ENCODE measurements at regions not wholly inside any gene's neighbourhood (a gene's known extent, or its start where the extent isn't known, plus 50 kb on each side); places are given as distances from the start of the nearest gene placed in this dataset.

- TF ChIP-seq CTCF (IDR thresholded peaks at IDR 0.05; ENCODE audit: low read depth, low read length) (no peak), EZH2phosphoT487 (IDR thresholded peaks at IDR 0.05; ENCODE audit: low read depth) (no peak)
- H2AFZ ChIP-seq (ENCODE audit: low read depth, low read length) = no peak overlapping the region
Observed at GRCh38 chr11:116457336-116458007, 315.3 kb downstream of the BUD13 start.

GRCh38 chr11:116454951-116455350 lies 317.8 kb downstream of the BUD13 start:
- TF ChIP-seq EZH2phosphoT487 (IDR thresholded peaks at IDR 0.05; ENCODE audit: low read depth) (no peak), CTCF (IDR thresholded peaks at IDR 0.05; ENCODE audit: low read depth, low read length) (no peak)
- no peaks in the 10 kb centered on the region for H3K4me1 ChIP-seq (ENCODE audit: low read length)
- H2AFZ ChIP-seq (ENCODE audit: low read depth, low read length) = no peak overlapping the region

More at GRCh38 chr11:116457336-116458007, 315.3 kb downstream of the BUD13 start:
- Histone ChIP-seq H3K4me3 (ENCODE audit: low read length) (no peak overlapping the region), H3K4me1 (ENCODE audit: low read length) (no peaks in the 10 kb centered on the region), H3K36me3 (replicated peaks; ENCODE audit: low read depth, low read length) (no peaks in the 10 kb centered on the region), H3K27ac (ENCODE audit: low read length) (no peak overlapping the region), H3K4me2 (ENCODE audit: low read length) (no peak overlapping the region), H3K9ac (ENCODE audit: low read length) (no peak overlapping the region), H3K9me3 (ENCODE audit: insufficient read depth, low read length) (no peaks in the 10 kb centered on the region), H4K20me1 (ENCODE audit: insufficient read depth, low read length) (no peaks in the 10 kb centered on the region), H3K79me2 (ENCODE audit: low read length) (no peaks in the 10 kb centered on the region), H3K27me3 (ENCODE audit: low read depth, low read length) (peaks cover 12% of the 10 kb centered on the region; the same call in 1 of the 2 replicates)

GRCh38 chr11:116454020-116454645 lies 318.7 kb downstream of the BUD13 start:
- H3K4me2 ChIP-seq (ENCODE audit: low read length) = peak overlapping the region; percentile 29; the same call in 1 of the 2 replicates
- no peaks in the 10 kb centered on the region for H3K36me3 ChIP-seq (replicated peaks; ENCODE audit: low read depth, low read length)
- no peak overlapping the region for H3K9ac ChIP-seq (ENCODE audit: low read length)
- H3K27ac ChIP-seq (ENCODE audit: low read length) = no peak overlapping the region
- peak overlapping the region; percentile 67; the same call in 1 of the 2 replicates for H2AFZ ChIP-seq (ENCODE audit: low read depth, low read length)
- no peaks in the 10 kb centered on the region for H3K4me1 ChIP-seq (ENCODE audit: low read length)
- 0 out of 2 replicates have a peak, but pooled peaks cover 5% of the 10 kb centered on the region for H3K27me3 ChIP-seq (ENCODE audit: low read depth, low read length)
- H4K20me1 ChIP-seq (ENCODE audit: insufficient read depth, low read length) = no peaks in the 10 kb centered on the region
- TF ChIP-seq EZH2phosphoT487 (IDR thresholded peaks at IDR 0.05; ENCODE audit: low read depth) (no peak), CTCF (IDR thresholded peaks at IDR 0.05; ENCODE audit: low read depth, low read length) (peak; percentile 61)
- H3K4me3 ChIP-seq (ENCODE audit: low read length) = no peak overlapping the region
- no peaks in the 10 kb centered on the region for H3K79me2 ChIP-seq (ENCODE audit: low read length)
- no peaks in the 10 kb centered on the region for H3K9me3 ChIP-seq (ENCODE audit: insufficient read depth, low read length)

More at GRCh38 chr11:116454951-116455350, 317.8 kb downstream of the BUD13 start:
- Histone ChIP-seq H3K79me2 (ENCODE audit: low read length) (no peaks in the 10 kb centered on the region), H3K4me3 (ENCODE audit: low read length) (no peak overlapping the region), H3K27me3 (ENCODE audit: low read depth, low read length) (0 out of 2 replicates have a peak, but pooled peaks cover 5% of the 10 kb centered on the region), H4K20me1 (ENCODE audit: insufficient read depth, low read length) (no peaks in the 10 kb centered on the region), H3K9ac (ENCODE audit: low read length) (no peak overlapping the region), H3K4me2 (ENCODE audit: low read length) (no peak overlapping the region), H3K36me3 (replicated peaks; ENCODE audit: low read depth, low read length) (no peaks in the 10 kb centered on the region), H3K27ac (ENCODE audit: low read length) (no peak overlapping the region), H3K9me3 (ENCODE audit: insufficient read depth, low read length) (no peaks in the 10 kb centered on the region)

GRCh38 chr11:116452461-116452860 lies 320.3 kb downstream of the BUD13 start:
- Histone ChIP-seq H3K4me2 (ENCODE audit: low read length) (no peak overlapping the region), H2AFZ (ENCODE audit: low read depth, low read length) (no peak overlapping the region), H3K27me3 (ENCODE audit: low read depth, low read length) (peaks cover 10% of the 10 kb centered on the region; the same call in 1 of the 2 replicates), H3K9me3 (ENCODE audit: insufficient read depth, low read length) (no peaks in the 10 kb centered on the region), H3K9ac (ENCODE audit: low read length) (no peak overlapping the region), H3K27ac (ENCODE audit: low read length) (no peak overlapping the region), H3K4me3 (ENCODE audit: low read length) (no peak overlapping the region), H3K36me3 (replicated peaks; ENCODE audit: low read depth, low read length) (no peaks in the 10 kb centered on the region), H4K20me1 (ENCODE audit: insufficient read depth, low read length) (no peaks in the 10 kb centered on the region), H3K4me1 (ENCODE audit: low read length) (no peaks in the 10 kb centered on the region), H3K79me2 (ENCODE audit: low read length) (no peaks in the 10 kb centered on the region)
- TF ChIP-seq EZH2phosphoT487 (IDR thresholded peaks at IDR 0.05; ENCODE audit: low read depth) (no peak), CTCF (IDR thresholded peaks at IDR 0.05; ENCODE audit: low read depth, low read length) (no peak)

All from OCI-LY3 (cell line).